HS-27A (cell line): ENCODE measurements at regions not wholly inside any gene's neighbourhood (a gene's known extent, or its start where the extent isn't known, plus 50 kb on each side); places are given as distances from the start of the nearest gene placed in this dataset.

Experiments used
- DNase-seq: peaks from one replicate; pipeline ENCODE4 v3.0.0-alpha.2; 2012; ENCODE audit warnings: low read depth, missing footprints

DNA sequence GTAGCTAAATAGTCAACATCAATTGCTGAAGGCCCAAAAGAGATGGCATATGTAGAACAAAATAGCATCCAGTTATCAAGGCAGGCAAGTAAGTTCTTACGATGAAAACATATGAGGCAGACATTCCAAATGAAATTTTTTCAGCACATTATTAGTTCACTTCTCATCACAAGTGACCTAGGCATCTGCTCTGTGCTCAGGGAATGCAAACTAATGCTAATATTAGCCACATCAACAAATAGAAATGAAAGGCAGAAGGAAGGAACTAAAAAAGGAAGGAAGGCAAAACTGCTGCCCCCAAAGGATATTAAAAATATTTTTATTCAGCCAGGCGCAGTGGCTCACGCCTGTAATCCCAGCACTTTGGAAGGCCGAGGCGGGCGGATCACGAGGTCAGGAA, 51.2 kb upstream of the ROCK1 start:
- DNase-seq = no peak

DNA sequence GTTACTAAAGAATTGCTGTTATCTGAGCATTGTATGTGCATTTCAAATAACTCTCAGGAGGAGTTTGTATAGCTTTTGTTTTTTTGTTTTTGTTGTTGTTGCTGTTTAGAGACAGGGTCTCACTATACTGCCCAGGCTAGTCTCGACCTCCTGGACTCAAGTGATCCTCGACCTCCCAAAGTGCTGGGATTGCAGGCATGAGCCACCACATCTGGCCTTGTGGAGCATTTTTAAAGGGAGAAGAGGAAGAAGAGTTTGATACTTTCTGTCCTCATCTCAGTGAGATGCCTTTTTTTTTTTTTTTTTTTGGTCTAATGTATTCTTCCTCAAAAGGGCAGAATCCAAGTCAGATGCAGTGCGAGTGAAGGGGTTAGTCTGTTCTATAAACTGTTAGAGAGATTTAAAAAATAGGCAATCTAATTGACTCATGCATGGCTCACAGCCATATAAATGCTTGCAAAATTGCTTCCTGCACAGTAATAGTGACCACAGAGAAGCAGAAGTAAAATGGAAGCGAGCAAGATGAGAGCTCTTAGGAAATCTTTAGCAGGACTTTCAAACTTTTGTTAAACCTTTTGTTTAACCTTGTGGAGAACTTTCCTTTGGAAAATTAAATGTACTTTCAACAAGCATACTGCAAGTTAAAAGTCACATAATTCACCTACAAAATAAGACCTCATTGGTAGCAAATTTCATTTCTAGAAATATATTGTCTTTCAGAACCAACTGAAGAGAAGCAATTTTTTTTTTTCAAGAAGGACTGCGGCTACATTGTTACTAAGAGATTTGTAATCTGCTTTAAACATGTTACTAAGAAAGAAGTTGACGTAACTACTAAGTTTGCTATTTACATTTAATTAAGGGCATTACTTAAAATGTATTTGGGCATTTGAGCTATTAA, 52.3 kb upstream of the ROCK1 start:
- peak; percentile 41 for DNase-seq

DNA sequence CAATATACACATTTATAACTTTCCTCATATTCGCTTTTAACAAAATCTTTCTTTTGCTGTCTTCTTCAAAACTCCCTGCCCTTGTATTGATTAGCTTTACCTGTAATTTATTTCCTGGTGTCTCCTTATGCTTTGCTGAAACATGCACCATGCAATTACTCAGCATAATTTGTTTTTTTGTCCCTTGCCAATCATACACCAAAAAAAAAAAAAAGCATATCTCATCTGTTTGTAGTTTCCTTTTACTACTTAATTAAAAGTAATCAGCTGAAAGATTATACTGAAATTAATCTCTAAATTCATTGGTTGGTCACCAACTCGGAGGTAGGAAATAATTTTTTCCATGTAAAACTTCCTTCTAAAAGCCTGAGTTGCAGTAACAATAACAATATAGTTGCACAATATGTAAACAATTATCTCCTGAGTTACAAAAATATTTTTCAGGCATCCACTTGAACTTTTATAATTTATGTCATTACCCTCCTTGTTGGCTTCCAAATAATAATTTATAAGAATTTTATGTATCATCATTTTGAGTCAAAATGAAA, 53.0 kb upstream of the ROCK1 start:
- DNase-seq = no peak

DNA sequence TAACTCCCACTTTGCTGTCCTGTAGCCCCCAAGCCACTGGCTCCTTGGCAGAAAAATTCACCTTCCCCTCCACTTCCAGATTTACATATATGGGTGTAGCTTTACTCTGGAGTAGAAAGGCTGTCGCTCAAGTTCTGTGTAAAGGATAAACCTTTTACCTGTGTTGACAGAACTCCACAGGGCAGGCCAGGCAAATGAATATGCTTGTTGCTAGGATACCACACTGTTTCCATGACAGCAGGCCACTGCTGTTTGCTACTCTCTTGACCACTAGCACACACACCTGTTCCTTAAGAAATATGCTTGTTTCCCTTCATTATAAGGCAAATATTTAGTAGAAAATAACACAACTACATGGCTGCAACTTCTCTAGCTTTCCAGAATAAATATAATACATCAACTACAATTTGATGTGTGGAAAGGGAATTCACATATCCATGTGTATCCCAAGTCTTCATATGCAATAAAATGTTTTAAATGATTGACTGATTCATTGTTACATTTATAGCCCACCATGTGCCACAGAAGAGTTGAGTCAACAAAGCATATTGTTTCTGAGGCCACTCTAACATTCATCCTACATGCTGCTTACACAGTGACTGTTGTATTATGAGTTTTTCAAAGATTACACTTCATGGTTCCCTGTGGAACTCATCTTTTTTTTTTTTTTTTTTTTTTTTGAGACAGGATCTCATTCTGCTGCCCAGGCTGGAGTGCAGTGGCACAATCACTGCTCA, 56.2 kb upstream of the ROCK1 start:
- DNase-seq = no peak

DNA sequence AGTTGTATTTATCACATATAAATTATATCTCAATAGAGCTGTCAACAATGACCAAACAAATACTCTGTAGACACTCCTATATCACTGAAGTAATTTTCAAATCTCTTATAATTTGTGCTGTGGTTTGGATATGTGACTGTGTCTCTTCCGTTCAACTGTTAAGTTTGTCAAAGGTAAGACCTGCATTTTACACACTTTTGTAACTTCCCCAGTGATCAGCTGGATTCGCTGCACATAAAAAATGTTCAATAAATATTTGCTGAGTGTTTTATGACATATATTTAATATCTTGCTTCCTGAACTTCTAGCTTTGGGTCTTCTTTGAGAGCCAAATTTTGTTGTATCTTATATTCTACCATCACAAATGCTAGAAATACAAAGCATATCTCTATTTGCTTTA, 57.3 kb upstream of the ROCK1 start:
- no peak for DNase-seq

DNA sequence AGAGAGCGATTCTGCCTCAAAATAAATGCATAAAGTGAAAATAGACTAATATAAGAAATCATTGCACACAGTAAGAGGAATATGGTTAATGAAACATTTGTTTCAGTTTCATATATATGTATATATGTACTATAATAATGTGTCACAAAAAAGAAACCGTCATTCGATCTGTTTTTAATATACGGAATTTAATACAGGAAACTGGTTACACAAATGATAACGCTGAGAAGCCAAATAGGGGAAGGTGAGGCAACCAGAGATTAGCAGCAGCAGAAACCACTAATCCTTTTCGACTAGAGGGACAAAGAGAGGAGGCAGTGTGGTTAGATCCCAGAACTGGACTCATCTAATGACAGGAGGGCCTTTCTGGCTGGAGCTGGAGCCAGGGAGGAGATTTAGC, 64.2 kb upstream of the GREB1L start:
- DNase-seq = no peak

DNA sequence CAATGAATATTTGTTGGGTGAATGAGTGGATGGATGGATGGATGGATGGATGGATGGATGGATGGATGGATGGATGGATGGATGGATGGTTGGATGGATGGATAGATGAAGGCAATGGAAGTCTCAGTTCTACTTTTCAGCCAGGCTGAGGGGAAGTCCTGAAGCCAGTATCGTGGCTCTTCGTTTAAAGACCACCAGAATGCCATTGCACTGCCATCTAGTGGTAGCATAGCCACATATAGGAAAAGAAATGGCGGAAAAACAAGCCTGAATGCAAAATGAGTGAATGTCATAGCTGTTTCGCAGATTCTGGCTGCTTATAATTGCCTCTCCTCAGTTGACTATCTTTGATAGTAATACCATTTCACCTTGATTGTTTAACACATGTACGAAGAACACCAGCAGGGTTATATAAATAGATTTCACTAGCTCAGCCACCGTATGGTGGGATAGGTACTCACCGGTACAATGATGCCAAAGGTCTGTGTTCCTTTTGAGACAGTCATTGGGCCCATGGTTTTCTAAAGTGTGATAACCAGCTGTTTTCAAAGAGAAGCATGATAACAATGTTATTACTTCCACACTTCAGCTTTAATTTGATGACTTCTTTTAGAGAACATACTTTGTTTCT, 62.3 kb upstream of the GREB1L start:
- peak; percentile 46 for DNase-seq

DNA sequence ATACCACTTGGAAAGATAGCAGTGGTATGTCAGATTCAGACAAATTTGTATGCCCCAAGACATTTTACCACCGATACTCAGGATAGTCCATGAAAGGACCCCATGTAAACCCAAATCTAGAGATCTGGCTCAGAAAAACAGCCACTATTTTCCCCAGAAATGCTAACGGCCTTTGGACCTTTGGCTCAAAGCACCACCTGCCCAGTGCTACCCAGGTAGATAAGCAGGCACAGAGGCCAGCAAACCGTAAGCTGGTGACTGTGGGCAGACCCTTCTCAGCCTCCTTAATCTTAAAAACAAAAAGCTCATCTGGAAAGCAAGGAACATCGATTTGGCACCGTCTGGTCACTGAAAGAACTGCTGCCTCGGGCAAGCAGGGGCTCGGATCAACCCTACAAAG, 61.4 kb upstream of the GREB1L start:
- DNase-seq = no peak

DNA sequence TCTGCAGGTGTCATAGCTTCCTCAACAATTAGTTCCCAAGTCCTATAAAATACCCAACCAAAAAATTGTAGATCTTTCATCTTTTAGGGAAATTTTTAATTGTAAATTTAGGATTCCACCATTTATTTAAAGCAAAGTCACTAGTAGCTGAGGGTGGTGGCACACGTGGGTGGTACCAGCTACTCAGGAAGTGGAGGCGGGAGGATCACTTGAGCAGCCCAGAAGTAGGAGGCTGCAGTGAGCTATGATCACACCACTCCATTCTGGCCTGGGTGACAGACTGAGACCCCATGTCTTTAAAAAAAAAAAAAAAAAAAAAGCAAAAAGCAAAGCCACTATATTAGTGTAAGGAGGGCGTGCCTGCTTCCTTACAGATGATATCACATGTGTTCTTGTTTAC, 60.3 kb upstream of the GREB1L start:
- no peak for DNase-seq

DNA sequence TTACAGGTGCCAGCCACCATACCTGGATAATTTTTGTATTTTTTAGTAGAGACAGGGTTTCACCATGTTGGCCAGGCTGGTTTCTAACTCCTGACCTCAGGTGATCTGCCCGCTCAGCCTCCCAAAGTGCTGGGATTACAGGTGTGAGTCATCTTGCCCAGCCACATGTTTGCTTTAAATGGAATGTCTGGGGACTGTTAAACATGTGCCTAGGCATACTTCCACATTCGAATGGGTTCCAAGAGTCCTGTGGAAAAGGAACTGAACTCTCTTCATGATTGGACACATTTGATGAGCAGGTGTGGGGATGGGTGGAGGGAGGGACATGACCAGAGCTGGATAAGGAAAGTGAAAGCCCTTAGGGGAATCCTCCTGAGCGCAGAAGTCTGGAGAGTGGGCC, 58.4 kb upstream of the GREB1L start:
- no peak for DNase-seq

DNA sequence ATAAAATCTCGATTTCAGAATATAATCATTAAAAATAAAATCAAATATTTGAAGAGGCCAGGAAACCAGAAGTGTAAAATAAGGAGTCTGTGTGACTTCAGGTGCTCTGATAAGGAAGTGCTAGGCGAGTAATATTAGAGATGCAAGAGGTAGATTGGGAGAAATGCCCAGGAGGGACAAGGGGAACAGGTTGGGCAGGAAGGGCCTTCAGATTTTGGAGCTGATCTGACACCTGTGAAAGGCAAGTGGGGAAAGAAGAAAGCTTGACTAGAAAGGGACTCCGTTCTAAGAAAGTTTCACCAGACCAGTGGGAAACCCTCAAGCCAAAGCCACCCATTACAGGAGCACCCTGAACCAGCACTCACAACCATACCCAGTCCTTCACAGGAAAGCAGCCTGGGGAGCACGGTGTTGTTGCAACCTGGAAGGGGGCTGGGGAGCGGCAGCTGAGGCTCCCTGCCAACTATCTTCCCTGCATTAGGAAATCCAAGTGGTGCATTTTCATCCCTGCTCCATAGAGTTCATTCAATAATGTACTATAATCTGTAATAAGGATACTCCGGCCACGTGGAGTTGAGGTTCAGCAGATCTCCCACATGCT, 57.5 kb upstream of the GREB1L start:
- no peak for DNase-seq

DNA sequence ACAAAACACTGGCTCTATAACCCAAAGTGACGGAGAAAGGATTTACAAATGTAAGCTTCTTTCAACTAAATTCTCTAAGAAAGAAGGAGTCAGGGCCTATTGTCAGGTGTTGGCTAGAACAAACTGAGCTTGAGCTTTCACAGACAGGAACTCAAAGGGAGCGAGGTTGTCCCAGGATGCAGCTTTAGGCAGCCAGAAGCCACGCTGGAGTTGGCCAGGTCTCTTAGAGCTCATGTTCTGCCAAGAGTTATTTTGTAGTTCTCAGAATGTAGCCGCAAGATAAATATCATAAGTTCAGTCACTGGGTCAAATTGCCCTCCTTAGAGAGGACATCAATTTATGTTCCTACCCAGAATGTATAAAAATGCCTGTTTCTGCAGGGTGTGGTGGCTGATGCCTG, 54.1 kb upstream of the GREB1L start:
- DNase-seq = no peak

DNA sequence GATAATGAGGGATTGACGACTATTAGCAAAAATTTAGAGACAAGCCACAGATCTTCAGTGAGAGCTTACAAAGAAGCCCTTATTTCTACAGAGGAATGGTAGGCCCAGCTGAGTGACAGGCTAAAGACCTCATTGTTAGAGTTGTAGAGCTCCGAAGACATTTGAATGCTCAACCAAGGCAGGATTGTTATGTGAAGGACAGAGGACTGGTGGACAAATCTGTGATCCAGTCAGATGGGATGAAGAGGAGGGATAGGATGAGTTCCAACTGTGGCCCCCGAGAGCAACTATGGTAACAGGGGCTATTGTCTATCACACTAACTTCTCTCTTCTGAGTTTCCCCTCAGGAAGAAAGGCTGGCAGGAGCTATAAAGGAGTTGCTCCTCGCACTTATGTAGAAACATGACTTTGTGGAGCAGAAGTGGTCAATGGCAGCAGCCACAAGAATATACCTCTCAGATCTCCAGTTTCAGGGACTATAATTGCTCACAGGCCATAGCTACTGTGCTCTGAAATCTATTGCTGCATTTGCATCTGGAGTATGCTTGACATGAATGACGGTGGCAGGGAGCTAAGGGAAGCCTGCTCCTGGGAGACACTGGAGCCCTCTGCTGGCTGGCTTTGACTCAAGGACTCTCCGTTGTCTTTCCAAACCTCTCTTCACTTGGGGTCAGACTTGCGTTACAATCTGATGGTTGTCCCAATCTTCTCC, 50.3 kb upstream of the GREB1L start:
- peak; percentile 29 for DNase-seq
